SK-N-SH treated with all-trans-retinoic acid at 6 μM for 48 hours (cell line): ENCODE measurements at regions not wholly inside any gene's neighbourhood (a gene's known extent, or its start where the extent isn't known, plus 50 kb on each side); places are given as distances from the start of the nearest gene placed in this dataset.

Source experiments
- CSDC2 ChIP-seq: fragments of 250-450 bp; sonication (Bioruptor Pico); IDR thresholded peaks from 2 replicates; pipeline ENCODE4 v1.5.0; 2020; ENCODE audit warnings: mild to moderate bottlenecking, moderate library complexity
- PATZ1 ChIP-seq: fragments of 250-450 bp; sonication (Bioruptor Pico); IDR thresholded peaks from 2 replicates; pipeline ENCODE4 v1.8.0; 2020; ENCODE audit warnings: mild to moderate bottlenecking, moderate library complexity, borderline replicate concordance
- SNAI2 ChIP-seq: fragments of 250-450 bp; sonication (Bioruptor Pico); IDR thresholded peaks from 2 replicates; pipeline ENCODE4 v1.5.0; 2020; ENCODE audit warnings: mild to moderate bottlenecking, moderate library complexity
- TCF4 ChIP-seq: fragments of 250-450 bp; sonication (Bioruptor Pico); IDR thresholded peaks from 2 replicates; pipeline ENCODE4 v1.8.0; 2021; ENCODE audit warnings: mild to moderate bottlenecking, moderate library complexity, borderline replicate concordance
- ZC3H10 ChIP-seq: fragments of 250-450 bp; sonication (Bioruptor Pico); IDR thresholded peaks from 2 replicates; pipeline ENCODE4 v1.5.1; 2021; ENCODE audit warnings: mild to moderate bottlenecking, moderate library complexity
- ZFP3 ChIP-seq: fragments of 250-450 bp; sonication (Bioruptor Pico); IDR thresholded peaks from 2 replicates; pipeline ENCODE4 v1.5.0; 2020; ENCODE audit warnings: mild to moderate bottlenecking, moderate library complexity
- ZFP30 ChIP-seq: fragments of 450-650 bp; formaldehyde crosslinking; IDR thresholded peaks from 2 replicates; pipeline ENCODE4 v1.5.0; 2022; ENCODE audit warnings: mild to moderate bottlenecking, moderate library complexity
- ZNF70 ChIP-seq: fragments of 450-650 bp; formaldehyde crosslinking; IDR thresholded peaks from 2 replicates; pipeline ENCODE4 v1.5.0; 2020; ENCODE audit warnings: mild to moderate bottlenecking, moderate library complexity

- TF ChIP-seq SNAI2 (CRISPR knock-in tag) (no peak), CSDC2 (CRISPR knock-in tag) (no peak), ZFP3 (no peak), TCF4 (no peak), ZNF70 (CRISPR knock-in tag) (no peak), ZC3H10 (CRISPR knock-in tag) (no peak), PATZ1 (CRISPR knock-in tag) (no peak), ZFP30 (CRISPR knock-in tag) (no peak)
Measured at GRCh38 chr10:21214329-21214728, 311.2 kb downstream of the SKIDA1 start.
